ENCODE measurements at regions not wholly inside any gene's neighbourhood (a gene's known extent, or its start where the extent isn't known, plus 50 kb on each side); places are given as distances from the start of the nearest gene placed in this dataset.

- TF ChIP-seq GATA2 (IDR thresholded peaks at IDR 0.05; ENCODE audit: low read depth, low read length) (no peak), GATA3 (IDR thresholded peaks at IDR 0.05; ENCODE audit: low read depth, low read length) (no peak)
Measured at GRCh38 chr5:16283791-16284190, 104.2 kb upstream of the MARCHF11 start.

Measured in SH-SY5Y (cell line).